ENCODE measurements at regions not wholly inside any gene's neighbourhood (a gene's known extent, or its start where the extent isn't known, plus 50 kb on each side); places are given as distances from the start of the nearest gene placed in this dataset.
"Not testable (repeated sequence)": the region's sequence is repeated elsewhere in the genome, so short reads cannot be mapped to it uniquely, and the experiment has no call there.

DNA sequence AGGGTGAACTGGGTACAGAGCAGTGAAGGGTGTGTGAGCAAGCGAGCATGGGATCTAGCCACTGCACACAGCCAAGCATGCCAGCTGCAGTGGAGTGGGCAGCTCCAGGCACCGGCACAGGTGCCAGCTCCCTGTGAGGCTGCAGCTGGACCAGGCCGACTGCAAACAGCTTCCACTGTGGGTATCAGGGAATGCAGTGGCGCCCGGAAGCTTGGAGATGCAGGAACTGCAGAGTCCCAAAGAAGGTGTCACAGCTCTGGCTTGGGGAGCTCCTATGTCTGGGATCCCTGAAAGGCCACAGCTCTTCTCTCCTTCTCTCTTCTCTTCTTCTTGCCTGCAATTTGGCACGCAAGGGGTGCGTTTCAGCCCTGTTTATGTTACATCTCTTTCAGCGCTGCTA, 4093.3 kb upstream of the OR11H1 start:
- intact Hi-C loops (cut with DNase I) = not testable (repeated sequence)
- DNase-seq = peak in 1 of 42 donors; percentile 3
